ENCODE measurements at regions not wholly inside any gene's neighbourhood (a gene's known extent, or its start where the extent isn't known, plus 50 kb on each side); places are given as distances from the start of the nearest gene placed in this dataset.

DNA sequence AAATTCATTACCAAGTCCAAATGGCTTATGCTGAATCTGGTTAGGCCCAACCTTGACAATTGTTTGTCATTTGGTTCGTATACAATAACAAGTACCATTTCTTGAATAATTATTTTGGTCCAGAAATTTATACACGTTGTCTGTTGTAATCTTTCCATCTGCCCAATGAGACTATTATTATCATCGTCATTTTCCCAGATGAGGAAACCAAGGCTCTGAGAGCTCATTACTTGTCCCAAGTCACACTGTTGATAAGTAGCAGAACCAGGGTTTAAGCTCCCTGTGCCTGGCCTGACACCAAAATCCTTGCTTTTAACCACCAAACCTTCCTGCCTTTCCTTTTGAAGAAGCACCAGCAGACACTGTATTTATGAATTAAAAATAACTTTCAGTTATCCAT, 81.3 kb downstream of the RGS2 start:
- TF ChIP-seq, protein P1, sequence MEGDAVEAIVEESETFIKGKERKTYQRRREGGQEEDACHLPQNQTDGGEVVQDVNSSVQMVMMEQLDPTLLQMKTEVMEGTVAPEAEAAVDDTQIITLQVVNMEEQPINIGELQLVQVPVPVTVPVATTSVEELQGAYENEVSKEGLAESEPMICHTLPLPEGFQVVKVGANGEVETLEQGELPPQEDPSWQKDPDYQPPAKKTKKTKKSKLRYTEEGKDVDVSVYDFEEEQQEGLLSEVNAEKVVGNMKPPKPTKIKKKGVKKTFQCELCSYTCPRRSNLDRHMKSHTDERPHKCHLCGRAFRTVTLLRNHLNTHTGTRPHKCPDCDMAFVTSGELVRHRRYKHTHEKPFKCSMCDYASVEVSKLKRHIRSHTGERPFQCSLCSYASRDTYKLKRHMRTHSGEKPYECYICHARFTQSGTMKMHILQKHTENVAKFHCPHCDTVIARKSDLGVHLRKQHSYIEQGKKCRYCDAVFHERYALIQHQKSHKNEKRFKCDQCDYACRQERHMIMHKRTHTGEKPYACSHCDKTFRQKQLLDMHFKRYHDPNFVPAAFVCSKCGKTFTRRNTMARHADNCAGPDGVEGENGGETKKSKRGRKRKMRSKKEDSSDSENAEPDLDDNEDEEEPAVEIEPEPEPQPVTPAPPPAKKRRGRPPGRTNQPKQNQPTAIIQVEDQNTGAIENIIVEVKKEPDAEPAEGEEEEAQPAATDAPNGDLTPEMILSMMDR (IDR thresholded peaks at IDR 0.05): no peak
- no peak for TF ChIP-seq POLR2A (IDR thresholded peaks at IDR 0.05)

All from esophagus squamous epithelium (tissue), 4 donors.